ENCODE measurements at regions not wholly inside any gene's neighbourhood (a gene's known extent, or its start where the extent isn't known, plus 50 kb on each side); places are given as distances from the start of the nearest gene placed in this dataset.
"Not testable (repeated sequence)": the region's sequence is repeated elsewhere in the genome, so short reads cannot be mapped to it uniquely, and the experiment has no call there.

- no peak overlapping the region for H3K27ac ChIP-seq
- TF ChIP-seq CTCF (IDR thresholded peaks at IDR 0.05) (no peak), ZFX (IDR thresholded peaks at IDR 0.05; ENCODE audit: borderline replicate concordance) (no peak)
Observed at GRCh38 chr5:2091921-2092320, 209.2 kb upstream of the IRX4 start.

- H3K27ac ChIP-seq: no peak overlapping the region
- TF ChIP-seq ZFX (IDR thresholded peaks at IDR 0.05; ENCODE audit: borderline replicate concordance) (no peak), CTCF (IDR thresholded peaks at IDR 0.05) (no peak)
Observed at GRCh38 chr5:2087980-2088379, 205.3 kb upstream of the IRX4 start.

GRCh38 chr5:2075365-2075764 lies 192.6 kb upstream of the IRX4 start:
- no peak overlapping the region for H3K27ac ChIP-seq
- TF ChIP-seq ZFX (IDR thresholded peaks at IDR 0.05; ENCODE audit: borderline replicate concordance) (no peak), CTCF (IDR thresholded peaks at IDR 0.05) (no peak)

- H3K27ac ChIP-seq: no peak overlapping the region
- no peak for TF ChIP-seq CTCF (IDR thresholded peaks at IDR 0.05)
- no peak for TF ChIP-seq ZFX (IDR thresholded peaks at IDR 0.05; ENCODE audit: borderline replicate concordance)
Observed at GRCh38 chr5:2071562-2071961, 188.8 kb upstream of the IRX4 start.

- not testable (repeated sequence) for H3K27ac ChIP-seq
Observed at GRCh38 chr5:2070787-2071186, 188.1 kb upstream of the IRX4 start.

- no peak overlapping the region for H3K27ac ChIP-seq
- no peak for TF ChIP-seq ZFX (IDR thresholded peaks at IDR 0.05; ENCODE audit: borderline replicate concordance)
- TF ChIP-seq CTCF (IDR thresholded peaks at IDR 0.05): no peak
Observed at GRCh38 chr5:2068531-2068930, 185.8 kb upstream of the IRX4 start.

GRCh38 chr5:2066373-2066772 lies 183.6 kb upstream of the IRX4 start:
- H3K27ac ChIP-seq: no peak overlapping the region
- no peak for TF ChIP-seq ZFX (IDR thresholded peaks at IDR 0.05; ENCODE audit: borderline replicate concordance)
- no peak for TF ChIP-seq CTCF (IDR thresholded peaks at IDR 0.05)

GRCh38 chr5:2063380-2063779 lies 180.7 kb upstream of the IRX4 start:
- H3K27ac ChIP-seq: not testable (repeated sequence)

- H3K27ac ChIP-seq: no peak overlapping the region
- TF ChIP-seq ZFX (IDR thresholded peaks at IDR 0.05; ENCODE audit: borderline replicate concordance): no peak
- no peak for TF ChIP-seq CTCF (IDR thresholded peaks at IDR 0.05)
Observed at GRCh38 chr5:2052687-2053086, 170.0 kb upstream of the IRX4 start.
